HG03135 (cell line): ENCODE measurements at regions not wholly inside any gene's neighbourhood (a gene's known extent, or its start where the extent isn't known, plus 50 kb on each side); places are given as distances from the start of the nearest gene placed in this dataset.

Experiments
- ATAC-seq: cut with Tn5 transposase; IDR thresholded peaks from one replicate; pipeline ENCODE4 v1.9.1; 2021; ENCODE audit warnings: mild to moderate bottlenecking, moderate library complexity; ENCODE audit not compliant: unreplicated experiment

DNA sequence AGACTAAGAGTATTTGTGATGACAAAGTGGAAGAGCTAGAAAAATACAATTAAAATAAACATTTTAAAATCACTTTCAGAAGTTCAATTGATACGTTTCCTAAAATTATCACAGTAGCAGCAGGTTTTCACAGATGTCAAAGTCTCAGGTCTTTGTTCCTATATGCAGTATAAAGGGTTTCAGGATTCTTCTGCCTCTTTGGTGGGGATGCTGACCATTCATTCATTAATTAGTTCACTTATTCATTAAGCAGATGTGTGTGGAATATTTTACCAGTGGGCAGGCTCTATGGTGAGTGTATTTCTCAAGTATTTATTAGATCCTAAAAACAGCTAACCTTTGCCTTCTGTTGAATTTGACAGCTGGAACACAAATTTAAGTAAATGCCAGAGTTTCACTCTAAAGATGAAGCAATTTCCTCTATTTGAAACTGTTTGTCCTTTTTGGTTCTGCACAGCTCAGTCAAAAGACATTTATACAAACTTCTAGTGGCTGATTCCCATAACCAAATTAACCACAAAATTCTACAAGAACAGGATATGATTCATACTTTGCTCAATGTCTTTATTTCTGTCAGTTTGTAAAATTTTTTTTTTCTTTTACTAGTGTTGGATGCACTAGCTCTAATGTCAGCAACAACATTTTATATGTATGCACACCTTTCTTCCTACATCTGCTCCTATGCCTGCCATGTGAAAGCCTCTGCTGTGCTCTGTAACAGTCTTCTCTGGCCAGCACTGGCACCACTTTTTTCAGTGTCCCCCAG is 75.9 kb upstream of the PRR16 start:
- no peak for ATAC-seq

DNA sequence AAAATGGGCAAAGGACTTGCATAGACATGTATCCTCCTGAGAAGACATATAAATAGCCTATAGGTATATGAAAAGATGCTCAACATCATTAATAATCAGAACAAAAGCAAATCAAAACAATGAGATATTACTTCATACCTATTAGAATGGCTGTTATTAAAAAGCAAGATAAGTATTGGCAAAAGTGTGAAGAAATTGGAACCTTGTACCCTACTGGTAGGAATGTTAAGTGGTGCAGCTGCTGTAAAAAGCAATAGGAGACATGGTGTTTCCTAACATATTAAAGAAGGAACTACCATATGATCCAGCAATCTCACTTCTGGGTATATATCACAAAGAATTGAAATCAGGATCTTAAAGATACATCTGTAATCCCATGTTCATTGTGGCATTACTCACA is 69.8 kb upstream of the PRR16 start:
- ATAC-seq, result no peak

DNA sequence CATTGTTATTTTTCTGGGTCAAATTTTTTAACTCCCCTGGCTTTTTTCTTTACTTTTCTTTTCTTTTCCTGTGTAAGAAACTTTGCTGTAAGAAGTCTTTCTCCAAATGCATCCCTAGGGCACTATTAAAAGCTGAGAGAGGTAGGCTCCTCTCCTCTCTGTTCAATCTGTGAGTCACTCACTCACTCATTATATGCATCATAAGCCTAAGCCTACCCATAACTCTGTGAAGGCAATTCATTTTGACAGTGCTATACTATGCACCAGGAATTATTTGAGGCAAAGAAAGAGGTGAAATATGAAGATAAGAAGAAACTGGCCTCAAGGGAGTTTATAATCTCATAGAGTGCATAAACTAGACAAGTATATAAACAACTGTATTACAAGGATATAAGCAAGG is 67.9 kb upstream of the PRR16 start:
- no peak for ATAC-seq

DNA sequence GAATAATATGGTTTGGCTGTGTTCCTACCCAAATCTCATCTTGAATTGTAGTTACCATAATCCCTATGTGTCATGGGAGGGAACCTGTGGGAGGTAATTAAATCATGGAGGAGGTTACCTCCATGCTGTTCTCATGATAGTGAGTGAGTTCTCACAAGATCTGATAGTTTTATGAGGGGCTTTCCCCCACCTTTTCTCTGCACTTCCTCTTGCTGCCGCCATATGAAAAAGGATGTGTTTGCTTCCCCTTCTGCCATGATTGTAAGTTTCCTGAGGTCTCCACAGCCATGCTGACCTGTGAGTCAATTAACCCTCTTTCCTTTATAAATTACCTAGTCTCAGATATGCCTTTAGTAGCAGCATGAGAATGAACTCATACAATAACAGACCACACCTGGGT is 63.7 kb upstream of the PRR16 start:
- ATAC-seq, result no peak

DNA sequence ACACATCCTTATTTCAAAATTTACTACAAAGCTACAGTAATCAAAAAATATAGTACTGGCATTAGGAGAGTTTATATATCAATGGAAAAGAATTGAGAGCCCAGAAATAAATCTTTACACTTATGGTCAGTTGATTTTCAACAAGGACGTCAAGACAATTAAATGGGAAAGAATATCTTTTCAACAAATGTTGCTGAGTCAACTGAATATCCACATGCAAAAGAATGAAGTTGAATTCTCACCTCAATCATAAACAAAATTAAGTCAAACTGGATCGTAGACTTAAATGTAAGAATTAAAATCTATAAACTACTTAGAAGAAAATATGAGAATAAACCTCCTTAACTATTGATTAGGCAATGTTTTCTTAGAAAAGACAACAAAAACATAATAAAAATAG is 61.5 kb upstream of the PRR16 start:
- no peak for ATAC-seq

DNA sequence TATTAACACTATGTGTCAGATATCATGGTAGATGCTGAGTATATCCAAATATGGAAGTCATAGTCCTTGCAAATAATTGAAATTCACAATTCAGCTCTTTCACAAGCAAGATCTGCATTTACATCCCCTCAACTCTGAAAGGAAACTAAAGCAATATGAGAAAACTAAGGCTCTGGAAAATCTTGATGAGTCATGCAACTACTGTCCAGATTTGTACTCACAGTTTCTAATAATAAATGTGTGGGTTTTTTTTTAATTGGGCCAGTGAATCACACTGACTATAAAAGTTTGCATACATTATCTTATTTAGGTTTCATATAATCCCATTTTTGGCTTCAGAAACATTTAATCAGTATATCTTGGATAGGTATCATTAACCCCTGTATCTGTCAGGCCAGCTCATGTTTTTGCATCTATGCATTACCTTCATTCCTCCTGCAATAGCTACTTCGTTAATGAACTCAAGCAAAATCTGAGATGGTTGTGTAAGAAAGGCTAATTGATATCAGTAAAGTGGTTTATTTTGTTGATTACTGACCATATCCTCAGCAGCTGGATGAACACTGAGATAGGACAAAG is 58.7 kb upstream of the PRR16 start:
- ATAC-seq, result no peak

DNA sequence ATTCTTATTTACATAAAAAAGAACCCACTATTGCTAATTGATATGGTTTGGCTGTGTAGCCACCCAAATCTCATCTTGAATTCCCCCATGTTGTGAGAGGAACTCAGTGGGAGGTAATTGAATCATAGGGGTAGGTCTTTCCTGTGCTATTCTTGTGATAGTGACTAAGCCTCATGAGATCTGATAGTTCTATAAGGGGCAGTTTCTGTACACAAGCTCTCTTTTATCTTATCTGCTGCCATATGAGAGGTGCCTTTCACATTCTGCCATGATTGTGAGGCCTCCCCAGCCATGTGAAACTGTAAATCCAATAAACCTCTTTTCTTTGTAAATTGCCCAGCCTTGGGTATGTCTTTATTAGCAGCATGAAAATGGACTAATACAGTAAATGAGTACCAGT is 58.2 kb upstream of the PRR16 start:
- no peak for ATAC-seq

DNA sequence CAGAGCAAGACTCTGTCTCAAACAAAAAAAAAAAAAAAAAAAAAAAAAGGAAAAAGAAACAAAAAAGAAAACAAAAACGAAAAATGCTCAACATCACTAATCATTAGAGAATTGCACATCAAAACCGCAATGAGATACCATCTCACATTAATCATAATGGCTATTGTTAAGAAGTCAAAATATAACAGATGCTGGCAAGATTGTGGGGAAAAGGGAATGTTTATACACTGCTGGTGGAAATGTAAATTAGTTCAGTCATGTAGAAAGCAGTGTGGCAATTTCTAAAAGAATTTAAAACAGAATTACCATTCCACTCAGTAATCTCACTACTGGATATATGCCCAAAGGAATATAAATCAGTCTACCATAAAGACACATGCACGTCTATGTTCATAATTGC is 50.4 kb upstream of the PRR16 start:
- ATAC-seq, result no peak
